ENCODE measurements at regions not wholly inside any gene's neighbourhood (a gene's known extent, or its start where the extent isn't known, plus 50 kb on each side); places are given as distances from the start of the nearest gene placed in this dataset.
"Not testable (repeated sequence)": the region's sequence is repeated elsewhere in the genome, so short reads cannot be mapped to it uniquely, and the experiment has no call there.

GRCh38 chr4:40681600-40681999 lies 51.9 kb upstream of the RBM47 start:
- FAIRE-seq, result no peak

- no peak for FAIRE-seq
These were observed 52.8 kb upstream of the RBM47 start for GRCh38 chr4:40682290-40683101.

GRCh38 chr4:40683536-40684145 lies 54.0 kb upstream of the RBM47 start:
- not testable (repeated sequence) for FAIRE-seq

- no peak for FAIRE-seq
These were observed 54.7 kb upstream of the RBM47 start for GRCh38 chr4:40684404-40684803.

- FAIRE-seq, result no peak
These were observed 55.6 kb upstream of the RBM47 start for GRCh38 chr4:40685300-40685699.

GRCh38 chr4:40686081-40686913 lies 56.6 kb upstream of the RBM47 start:
- FAIRE-seq, result peak; percentile 90

GRCh38 chr4:40687676-40688389 lies 58.2 kb upstream of the RBM47 start:
- no peak for FAIRE-seq

GRCh38 chr4:40688446-40689095 lies 58.9 kb upstream of the RBM47 start:
- no peak for FAIRE-seq

- FAIRE-seq, result no peak
These were observed 55.8 kb upstream of the NSUN7 start for GRCh38 chr4:40693946-40694345.

GRCh38 chr4:40697476-40697875 lies 52.3 kb upstream of the NSUN7 start:
- FAIRE-seq, result not testable (repeated sequence)

GRCh38 chr4:40698733-40699132 lies 51.0 kb upstream of the NSUN7 start:
- no peak for FAIRE-seq

- no peak for FAIRE-seq
These were observed 50.1 kb upstream of the NSUN7 start for GRCh38 chr4:40699648-40700047.

Data from endometrium (tissue), 2 donors.